22Rv1 (cell line): ENCODE measurements at regions not wholly inside any gene's neighbourhood (a gene's known extent, or its start where the extent isn't known, plus 50 kb on each side); places are given as distances from the start of the nearest gene placed in this dataset.

ENCODE experiments used
- CTCF ChIP-seq: fragments of 450-650 bp; IDR thresholded peaks from 2 replicates; pipeline ENCODE4 v1.5.1; 2017; ENCODE audit warnings: mild to moderate bottlenecking
- ZFX ChIP-seq: fragments of 450-650 bp; IDR thresholded peaks from 2 replicates; pipeline ENCODE4 v1.6.1; 2017; ENCODE audit warnings: antibody characterized with exemption, borderline replicate concordance

- no peak for TF ChIP-seq ZFX
- no peak for TF ChIP-seq CTCF
Measured at GRCh38 chr9:99602854-99603253, 218.8 kb upstream of the NR4A3 start.
